Mucosa of gallbladder (tissue), 1 donor: ENCODE measurements at regions not wholly inside any gene's neighbourhood (a gene's known extent, or its start where the extent isn't known, plus 50 kb on each side); places are given as distances from the start of the nearest gene placed in this dataset.

ENCODE experiments used
- DNase-seq: peaks from one replicate; pipeline ENCODE4 v3.0.0-alpha.2; 2020; ENCODE audit warnings: low spot score
- donor health status: DM: no; HTN: no; CAD: no.

DNA sequence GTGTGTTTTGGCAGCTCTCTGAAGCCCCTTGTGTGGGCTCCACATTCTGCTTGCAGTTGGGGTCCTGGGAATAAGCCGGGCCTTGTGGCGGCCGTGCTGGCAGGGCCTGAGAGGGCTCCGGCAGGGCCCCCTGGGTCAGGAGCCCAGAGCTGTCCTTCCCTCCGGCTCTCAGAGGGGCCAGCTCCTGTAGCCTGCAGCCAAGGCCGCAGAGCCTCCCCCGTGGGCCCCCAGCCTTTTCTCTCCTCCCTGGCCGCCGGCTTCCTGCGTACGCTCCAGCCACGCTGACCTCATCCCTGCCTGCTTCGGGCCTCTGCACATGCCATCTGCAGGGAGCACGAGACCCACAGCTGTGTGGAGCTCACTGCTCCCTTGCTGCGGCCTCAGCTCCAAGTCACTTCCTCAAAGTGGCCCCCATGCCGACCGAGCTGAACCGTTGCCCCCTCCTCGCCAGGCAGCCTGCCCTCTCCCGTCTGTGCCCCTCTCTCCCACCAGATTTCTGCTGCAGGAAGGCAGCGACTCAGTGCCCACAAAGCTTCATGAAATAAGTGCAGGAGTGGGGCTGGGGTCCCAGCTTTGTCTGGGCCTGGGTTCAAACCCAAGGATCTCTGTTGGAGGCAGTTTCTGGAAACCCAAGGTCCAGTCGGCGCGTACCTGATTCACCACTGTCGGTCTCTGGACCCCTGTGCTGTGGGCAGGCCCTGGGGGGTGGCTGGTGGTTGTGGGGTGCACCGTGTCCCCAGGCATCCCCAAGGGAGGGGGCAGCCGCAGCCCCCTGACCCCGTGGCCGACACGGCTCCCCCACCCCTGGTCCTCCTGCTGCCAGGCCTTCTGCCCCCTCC, 57.1 kb upstream of the NKX1-1 start:
- DNase-seq: no peak

DNA sequence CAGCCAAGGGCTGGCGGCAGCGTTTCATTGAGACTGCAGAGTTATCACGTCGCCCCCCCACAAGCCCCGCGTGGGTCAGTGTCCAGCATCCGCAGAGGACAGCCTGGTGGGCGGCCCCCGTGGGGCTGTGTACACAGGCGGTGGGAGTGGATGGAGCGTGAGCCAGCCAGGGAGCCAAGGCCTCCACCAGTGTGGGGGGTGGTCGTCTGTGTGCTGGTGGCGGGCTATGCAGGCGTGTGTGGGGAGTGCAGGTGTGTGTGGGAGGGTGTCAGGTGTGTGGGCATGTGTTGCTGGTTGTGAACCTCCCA, 56.5 kb upstream of the NKX1-1 start:
- DNase-seq: no peak

DNA sequence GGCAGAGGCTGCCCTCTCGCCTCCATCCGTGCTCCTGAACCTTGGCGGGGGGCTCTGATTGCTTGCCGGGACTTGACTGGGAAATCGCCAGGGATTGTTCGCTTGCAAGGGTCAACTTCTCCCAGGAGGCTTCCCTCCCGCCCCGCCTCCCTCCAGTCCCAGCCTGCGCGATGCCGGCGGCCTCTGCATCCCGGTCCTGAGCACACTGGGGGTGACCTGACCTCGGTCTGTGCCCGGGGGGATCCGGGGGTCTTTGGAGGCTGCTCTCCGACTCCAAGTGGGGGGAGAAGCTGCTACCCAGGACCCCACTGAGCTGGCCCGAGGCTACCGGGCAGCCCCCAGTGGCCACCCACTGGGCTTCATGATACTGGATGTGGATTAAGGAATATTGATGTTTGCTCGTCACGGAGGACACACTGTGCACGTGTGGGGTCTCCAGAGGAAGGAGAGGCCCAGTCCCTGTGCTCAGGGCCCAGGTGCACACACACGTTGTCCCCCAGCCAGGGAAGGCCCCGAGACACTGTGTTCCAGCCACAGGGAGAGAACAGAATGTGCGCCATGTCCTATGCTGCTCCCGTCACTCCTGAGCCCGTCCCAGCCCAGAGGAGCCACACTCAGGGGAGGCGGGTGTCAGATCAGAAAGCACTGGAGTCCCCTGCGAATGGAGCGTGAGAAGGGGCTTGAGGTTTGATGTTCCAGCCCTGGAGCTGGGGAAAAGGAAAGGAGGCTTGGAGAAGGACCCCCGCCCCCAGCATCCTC, 55.9 kb upstream of the NKX1-1 start:
- no peak for DNase-seq

DNA sequence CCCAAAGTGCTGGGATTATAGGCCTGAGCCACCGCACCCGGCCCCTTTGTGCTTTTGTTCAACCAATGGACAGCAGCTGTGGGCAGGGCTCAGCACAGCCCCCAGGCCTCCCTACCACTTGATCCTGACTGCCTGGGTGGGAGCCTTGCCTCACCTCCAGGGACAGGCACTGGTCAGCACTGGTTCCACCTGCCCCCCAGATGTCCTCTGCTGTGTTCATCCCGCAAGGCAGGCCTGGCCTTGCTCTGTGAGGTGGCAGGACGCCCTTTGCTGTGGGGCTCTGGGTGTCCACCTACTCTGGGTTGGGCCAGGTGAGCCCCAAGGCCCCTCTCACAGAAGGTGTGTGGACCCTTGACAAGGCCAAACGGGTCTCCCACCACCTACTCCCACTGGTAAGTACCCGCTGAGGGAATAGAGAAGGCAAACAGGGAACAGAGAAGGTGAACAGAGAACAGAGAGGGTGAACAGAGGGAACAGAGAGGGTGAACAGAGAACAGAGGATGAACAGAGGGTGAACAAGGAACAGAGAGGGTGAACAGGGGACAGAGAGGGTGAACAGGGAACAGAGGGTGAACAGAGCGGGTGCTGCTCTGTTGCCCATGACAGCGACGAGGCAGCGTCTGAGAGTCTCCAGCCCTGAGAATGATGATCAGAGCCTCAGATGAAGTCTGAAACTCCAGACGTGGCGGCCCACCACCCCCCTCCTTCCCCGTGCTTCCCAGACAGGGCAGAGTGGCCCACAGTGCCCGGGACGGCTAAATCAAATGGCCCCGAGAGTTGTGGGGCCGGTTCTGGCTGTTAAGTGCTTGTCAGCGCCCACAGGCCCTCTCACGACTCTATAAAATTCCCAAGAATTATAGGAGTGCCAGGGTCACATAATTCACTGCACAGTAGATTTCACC, 55.0 kb upstream of the NKX1-1 start:
- no peak for DNase-seq

DNA sequence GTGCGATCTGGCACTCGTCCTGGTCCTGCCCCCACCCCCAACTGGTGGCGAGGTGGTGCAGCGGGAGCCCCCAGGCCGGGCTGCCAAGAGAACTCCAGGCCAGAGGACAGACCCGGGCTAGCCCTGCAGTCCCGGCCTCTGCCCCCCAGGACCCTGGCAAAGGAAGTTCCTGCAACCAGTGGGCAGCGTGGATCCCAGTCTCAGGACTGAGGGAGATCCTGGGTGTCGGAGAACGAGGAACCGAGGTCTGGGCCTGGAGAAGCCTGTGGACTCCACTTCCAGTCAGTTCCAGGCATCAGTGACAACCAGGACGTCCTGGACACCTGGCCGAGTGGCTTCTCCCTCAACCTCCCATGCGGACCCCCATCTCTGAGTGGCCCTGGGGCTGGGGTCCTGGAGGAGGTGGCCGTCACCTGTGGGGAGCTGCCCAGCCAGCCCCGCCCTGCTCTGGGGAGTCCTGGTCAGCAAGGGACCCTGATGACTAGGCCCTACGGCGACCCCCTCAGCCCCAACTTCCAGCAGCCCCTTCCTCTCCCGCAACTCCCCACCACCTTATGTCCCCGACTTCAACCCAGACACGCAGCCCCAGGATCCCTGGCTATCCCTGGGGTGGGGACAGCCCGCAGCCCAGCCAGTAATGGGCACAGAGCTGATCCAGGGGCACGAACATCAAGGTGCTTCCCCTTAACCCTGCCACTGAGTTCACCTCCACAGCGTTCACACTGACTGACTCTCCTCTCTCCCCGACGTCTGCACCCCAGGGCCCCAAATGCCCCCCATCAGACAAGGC, 53.7 kb upstream of the NKX1-1 start:
- DNase-seq: no peak

DNA sequence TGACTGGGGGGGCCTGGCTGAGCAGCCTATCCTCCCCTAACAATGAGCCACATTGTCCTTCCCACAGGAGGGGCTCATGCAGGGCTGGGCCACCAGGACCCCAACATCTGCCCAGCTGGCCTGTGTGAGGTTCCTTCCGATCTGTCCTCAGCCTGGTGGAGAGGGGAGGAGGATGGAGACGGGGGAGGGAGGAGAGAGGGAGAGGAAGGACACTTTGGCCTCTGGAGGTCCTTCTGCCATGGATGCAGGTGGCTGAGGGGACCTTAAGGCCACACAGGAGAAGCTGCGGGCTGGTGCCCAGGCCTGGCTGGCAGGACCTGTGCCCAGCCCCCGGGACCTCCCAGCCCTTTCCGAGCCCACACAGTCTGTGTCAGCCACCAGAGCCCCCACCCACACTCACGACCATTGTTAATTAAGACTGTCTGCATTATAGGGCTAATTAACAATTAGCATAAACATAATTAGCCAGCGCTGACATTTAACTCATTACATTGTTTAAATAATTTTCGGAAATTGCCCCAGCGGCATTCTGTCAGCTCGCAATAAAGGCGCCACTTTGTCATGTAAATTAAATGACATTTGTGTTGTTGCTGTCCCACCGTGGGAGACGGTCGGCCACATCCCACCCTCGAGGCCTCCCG, 53.0 kb upstream of the NKX1-1 start:
- DNase-seq: no peak

DNA sequence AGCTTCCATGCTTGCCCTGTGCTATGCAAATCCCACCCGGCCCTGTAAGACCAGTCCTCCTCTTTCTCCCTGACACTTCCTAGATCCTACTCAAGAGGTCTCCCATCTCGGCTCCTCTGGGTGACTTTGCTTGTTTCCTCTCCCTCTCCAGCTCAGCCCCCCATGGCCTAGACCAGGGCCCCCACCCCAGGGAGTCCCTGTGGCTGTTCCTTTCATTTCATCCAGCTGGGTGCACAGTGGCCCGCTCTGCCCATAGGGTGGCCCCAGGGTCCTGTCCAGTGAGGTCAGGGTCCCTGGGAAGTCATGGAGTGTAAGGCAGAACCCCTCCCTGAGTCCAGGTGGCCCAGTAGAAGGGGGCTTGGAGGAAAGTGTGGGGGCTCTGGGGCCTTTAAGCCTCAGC, 52.3 kb upstream of the NKX1-1 start:
- no peak for DNase-seq
